GM12865 (cell line): ENCODE measurements at regions not wholly inside any gene's neighbourhood (a gene's known extent, or its start where the extent isn't known, plus 50 kb on each side); places are given as distances from the start of the nearest gene placed in this dataset.
A peak's percentile ranks its signal among the peaks of the same experiment; 100 is the strongest.

Experiments used
- DNase-seq: peaks from one replicate; pipeline ENCODE4 v3.0.0; 2010; ENCODE audit warnings: low read depth
- H3K4me3 ChIP-seq: 2 replicates; pipeline ENCODE4 v1.5.1; 2011; ENCODE audit warnings: mild to moderate bottlenecking, low read depth, low read length, control low read depth
- CTCF ChIP-seq: IDR thresholded peaks from 2 replicates; pipeline ENCODE4 v1.5.1; 2011; ENCODE audit warnings: low read length, control low read depth, low read depth, inconsistent platforms; ENCODE audit not compliant: insufficient read depth; ENCODE audit errors: missing control alignments

- no peak for TF ChIP-seq CTCF
- H3K4me3 ChIP-seq, result no peak overlapping the region
- no peak for DNase-seq
Observed at GRCh38 chr7:53315981-53316380, 280.5 kb downstream of the POM121L12 start.

GRCh38 chr7:53318566-53318965 lies 283.1 kb downstream of the POM121L12 start:
- TF ChIP-seq CTCF, result no peak
- DNase-seq, result no peak

GRCh38 chr7:53325061-53325460 lies 289.6 kb downstream of the POM121L12 start:
- no peak for TF ChIP-seq CTCF
- H3K4me3 ChIP-seq, result no peak overlapping the region
- DNase-seq, result no peak

More at GRCh38 chr7:53318566-53318965, 283.1 kb downstream of the POM121L12 start:
- H3K4me3 ChIP-seq, result no peak overlapping the region

GRCh38 chr7:53326634-53327033 lies 291.2 kb downstream of the POM121L12 start:
- no peak for TF ChIP-seq CTCF
- H3K4me3 ChIP-seq, result no peak overlapping the region
- no peak for DNase-seq

- TF ChIP-seq CTCF, result no peak
- DNase-seq, result no peak
- H3K4me3 ChIP-seq, result no peak overlapping the region
Observed at GRCh38 chr7:53336105-53336668, 300.8 kb downstream of the POM121L12 start.

- no peak for TF ChIP-seq CTCF
- H3K4me3 ChIP-seq, result no peak overlapping the region
- no peak for DNase-seq
Observed at GRCh38 chr7:53340220-53340619, 304.8 kb downstream of the POM121L12 start.

GRCh38 chr7:53350241-53350640 lies 314.8 kb downstream of the POM121L12 start:
- no peak overlapping the region for H3K4me3 ChIP-seq
- TF ChIP-seq CTCF, result peak; percentile 21
- DNase-seq, result no peak
